GM19238 (cell line): ENCODE measurements at regions not wholly inside any gene's neighbourhood (a gene's known extent, or its start where the extent isn't known, plus 50 kb on each side); places are given as distances from the start of the nearest gene placed in this dataset.

Experiments
- DNase-seq: peaks from one replicate; pipeline ENCODE4 v3.0.0; 2011; ENCODE audit warnings: low spot score; ENCODE audit not compliant: insufficient read length

GRCh38 chr17:13310858-13311257, 290.9 kb downstream of the HS3ST3A1 start:
- no peak for DNase-seq

GRCh38 chr17:13306310-13306962, 288.6 kb upstream of the ELAC2 start:
- no peak for DNase-seq

GRCh38 chr17:13302983-13303382, 285.2 kb upstream of the ELAC2 start:
- DNase-seq, result no peak

- DNase-seq, result no peak
Observed at GRCh38 chr17:13302419-13302818, 284.6 kb upstream of the ELAC2 start.

GRCh38 chr17:13297183-13297582, 279.4 kb upstream of the ELAC2 start:
- DNase-seq, result no peak

- DNase-seq, result no peak
Observed at GRCh38 chr17:13293421-13293820, 275.6 kb upstream of the ELAC2 start.

- no peak for DNase-seq
Observed at GRCh38 chr17:13292291-13292690, 274.5 kb upstream of the ELAC2 start.

GRCh38 chr17:13288248-13288647, 270.4 kb upstream of the ELAC2 start:
- no peak for DNase-seq

- DNase-seq, result no peak
Observed at GRCh38 chr17:13287226-13287625, 269.4 kb upstream of the ELAC2 start.

GRCh38 chr17:13283606-13284005, 265.8 kb upstream of the ELAC2 start:
- DNase-seq, result no peak

- no peak for DNase-seq
Observed at GRCh38 chr17:13281626-13282025, 263.8 kb upstream of the ELAC2 start.

- no peak for DNase-seq
Observed at GRCh38 chr17:13273806-13274205, 256.0 kb upstream of the ELAC2 start.

- no peak for DNase-seq
Observed at GRCh38 chr17:13272296-13272695, 254.5 kb upstream of the ELAC2 start.

- no peak for DNase-seq
Observed at GRCh38 chr17:13268791-13269595, 251.2 kb upstream of the ELAC2 start.

GRCh38 chr17:13266606-13267005, 248.8 kb upstream of the ELAC2 start:
- no peak for DNase-seq

GRCh38 chr17:13265311-13265710, 247.5 kb upstream of the ELAC2 start:
- DNase-seq, result no peak

- no peak for DNase-seq
Observed at GRCh38 chr17:13263746-13264145, 245.9 kb upstream of the ELAC2 start.

GRCh38 chr17:13256545-13256944, 238.7 kb upstream of the ELAC2 start:
- no peak for DNase-seq

GRCh38 chr17:13253733-13254410, 236.0 kb upstream of the ELAC2 start:
- no peak for DNase-seq

- no peak for DNase-seq
Observed at GRCh38 chr17:13244513-13244912, 226.7 kb upstream of the ELAC2 start.

- no peak for DNase-seq
Observed at GRCh38 chr17:13243585-13243984, 225.8 kb upstream of the ELAC2 start.

GRCh38 chr17:13240851-13241250, 223.0 kb upstream of the ELAC2 start:
- DNase-seq, result no peak
